ENCODE measurements at regions not wholly inside any gene's neighbourhood (a gene's known extent, or its start where the extent isn't known, plus 50 kb on each side); places are given as distances from the start of the nearest gene placed in this dataset.
"Not testable (repeated sequence)": the region's sequence is repeated elsewhere in the genome, so short reads cannot be mapped to it uniquely, and the experiment has no call there.

- no peak for DNase-seq
These were observed 177.0 kb downstream of the MSX2 start for GRCh38 chr5:174901336-174901735.

- DNase-seq = no peak
These were observed 176.0 kb downstream of the MSX2 start for GRCh38 chr5:174900240-174900865.

GRCh38 chr5:174897281-174897950, 173.0 kb downstream of the MSX2 start:
- DNase-seq = no peak

GRCh38 chr5:174895360-174895759, 171.0 kb downstream of the MSX2 start:
- DNase-seq = no peak

GRCh38 chr5:174892742-174893141, 168.4 kb downstream of the MSX2 start:
- no peak for DNase-seq

- not testable (repeated sequence) for DNase-seq
These were observed 156.2 kb downstream of the MSX2 start for GRCh38 chr5:174880412-174881200.

GRCh38 chr5:174877987-174878386, 153.6 kb downstream of the MSX2 start:
- no peak for DNase-seq

GRCh38 chr5:174872271-174872670, 147.9 kb downstream of the MSX2 start:
- no peak for DNase-seq

GRCh38 chr5:174852143-174852542, 127.8 kb downstream of the MSX2 start:
- DNase-seq = no peak

GRCh38 chr5:174850565-174851169, 126.3 kb downstream of the MSX2 start:
- no peak for DNase-seq

GRCh38 chr5:174849426-174849825, 125.0 kb downstream of the MSX2 start:
- DNase-seq = no peak

GRCh38 chr5:174844971-174845370, 120.6 kb downstream of the MSX2 start:
- DNase-seq = no peak

- DNase-seq = no peak
These were observed 119.2 kb downstream of the MSX2 start for GRCh38 chr5:174843263-174844250.

- DNase-seq = no peak
These were observed 116.1 kb downstream of the MSX2 start for GRCh38 chr5:174840435-174840834.

- DNase-seq = no peak
These were observed 114.8 kb downstream of the MSX2 start for GRCh38 chr5:174839196-174839595.

- no peak for DNase-seq
These were observed 113.8 kb downstream of the MSX2 start for GRCh38 chr5:174837919-174838902.

GRCh38 chr5:174834081-174834480, 109.7 kb downstream of the MSX2 start:
- no peak for DNase-seq

GRCh38 chr5:174832811-174833210, 108.4 kb downstream of the MSX2 start:
- DNase-seq = no peak

GRCh38 chr5:174832025-174832424, 107.6 kb downstream of the MSX2 start:
- no peak for DNase-seq

GRCh38 chr5:174831031-174831660, 106.8 kb downstream of the MSX2 start:
- no peak for DNase-seq
